ENCODE measurements at regions not wholly inside any gene's neighbourhood (a gene's known extent, or its start where the extent isn't known, plus 50 kb on each side); places are given as distances from the start of the nearest gene placed in this dataset.

DNA sequence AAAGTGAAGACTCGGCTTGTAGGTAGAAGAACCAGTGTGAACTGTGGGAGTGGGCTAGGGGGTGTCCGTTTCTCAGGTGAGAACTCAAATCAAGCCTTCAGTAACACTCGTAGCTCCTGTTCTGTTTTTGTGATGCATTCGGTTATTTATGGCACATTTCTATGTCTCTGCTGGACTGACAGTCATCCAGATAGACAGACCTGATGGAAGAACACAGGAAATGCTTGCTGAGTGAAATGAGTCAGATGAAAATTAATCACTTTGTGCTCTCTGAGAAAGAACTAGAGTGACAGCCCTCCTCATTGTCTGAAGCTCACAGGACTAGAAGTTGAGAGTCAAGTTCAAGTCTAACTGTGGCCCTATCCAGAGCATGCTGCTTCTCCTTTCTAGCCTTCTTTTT, 360.1 kb upstream of the PLXNA2 start:
- no peaks in the 10 kb centered on the region for H3K36me3 ChIP-seq (ENCODE audit: insufficient read depth, low read length)
- H3K9ac ChIP-seq (ENCODE audit: low read depth, low read length) = no peak overlapping the region
- DNase-seq (no peak), ATAC-seq (ENCODE audit: insufficient read depth, low read depth) (no peak)
- H3K27me3 ChIP-seq (ENCODE audit: insufficient read depth, low read length, poor library complexity) = no peaks in the 10 kb centered on the region
- no peak overlapping the region for H3K4me3 ChIP-seq (ENCODE audit: low read depth in 1 of 2, low read length in 2 of 2)
- H3K79me2 ChIP-seq (ENCODE audit: insufficient read depth, low read length) = no peaks in the 10 kb centered on the region
- H3K27ac ChIP-seq (ENCODE audit: low read length) = no peak overlapping the region
- H4K20me1 ChIP-seq (ENCODE audit: insufficient read depth, low read length) = no peaks in the 10 kb centered on the region
- TF ChIP-seq EZH2 (IDR thresholded peaks at IDR 0.05; ENCODE audit: borderline replicate concordance, low read depth, low read length, severe bottlenecking) = no peak
- no peak for TF ChIP-seq CTCF (IDR thresholded peaks at IDR 0.05; ENCODE audit: borderline replicate concordance, extremely low read depth, low read length, poor library complexity, severe bottlenecking)
- H3K4me2 ChIP-seq (ENCODE audit: insufficient read depth, low read length) = no peak overlapping the region
- no peaks in the 10 kb centered on the region for H3K9me3 ChIP-seq (ENCODE audit: insufficient read depth, low read length, severe bottlenecking)
- H3K4me1 ChIP-seq (ENCODE audit: insufficient read depth, low read length) = no peaks in the 10 kb centered on the region
- no peak overlapping the region for H2AFZ ChIP-seq (ENCODE audit: low read depth, low read length)

- Histone ChIP-seq H3K4me3 (ENCODE audit: low read depth in 1 of 2, low read length in 2 of 2) (no peak overlapping the region), H3K9me3 (ENCODE audit: insufficient read depth, low read length, severe bottlenecking) (no peaks in the 10 kb centered on the region), H3K27ac (ENCODE audit: low read length) (no peak overlapping the region), H4K20me1 (ENCODE audit: insufficient read depth, low read length) (no peaks in the 10 kb centered on the region), H3K27me3 (ENCODE audit: insufficient read depth, low read length, poor library complexity) (no peaks in the 10 kb centered on the region), H3K36me3 (ENCODE audit: insufficient read depth, low read length) (no peaks in the 10 kb centered on the region), H3K9ac (ENCODE audit: low read depth, low read length) (no peak overlapping the region), H2AFZ (ENCODE audit: low read depth, low read length) (no peak overlapping the region), H3K4me1 (ENCODE audit: insufficient read depth, low read length) (no peaks in the 10 kb centered on the region), H3K79me2 (ENCODE audit: insufficient read depth, low read length) (no peaks in the 10 kb centered on the region), H3K4me2 (ENCODE audit: insufficient read depth, low read length) (no peak overlapping the region)
- DNase-seq (no peak), ATAC-seq (ENCODE audit: insufficient read depth, low read depth) (no peak)
- no peak for TF ChIP-seq CTCF (IDR thresholded peaks at IDR 0.05; ENCODE audit: borderline replicate concordance, extremely low read depth, low read length, poor library complexity, severe bottlenecking)
- TF ChIP-seq EZH2 (IDR thresholded peaks at IDR 0.05; ENCODE audit: borderline replicate concordance, low read depth, low read length, severe bottlenecking) = no peak
These were observed 362.8 kb upstream of the PLXNA2 start for GRCh38 chr1:208606959-208607358.

GRCh38 chr1:208607616-208608015, 363.4 kb upstream of the PLXNA2 start:
- no peak for TF ChIP-seq EZH2 (IDR thresholded peaks at IDR 0.05; ENCODE audit: borderline replicate concordance, low read depth, low read length, severe bottlenecking)
- TF ChIP-seq CTCF (IDR thresholded peaks at IDR 0.05; ENCODE audit: borderline replicate concordance, extremely low read depth, low read length, poor library complexity, severe bottlenecking) = no peak
- H3K9me3 ChIP-seq (ENCODE audit: insufficient read depth, low read length, severe bottlenecking) = no peaks in the 10 kb centered on the region
- H3K27me3 ChIP-seq (ENCODE audit: insufficient read depth, low read length, poor library complexity) = no peaks in the 10 kb centered on the region
- H2AFZ ChIP-seq (ENCODE audit: low read depth, low read length) = no peak overlapping the region
- H4K20me1 ChIP-seq (ENCODE audit: insufficient read depth, low read length) = no peaks in the 10 kb centered on the region
- H3K36me3 ChIP-seq (ENCODE audit: insufficient read depth, low read length) = no peaks in the 10 kb centered on the region
- no peak overlapping the region for H3K27ac ChIP-seq (ENCODE audit: low read length)
- no peak overlapping the region for H3K9ac ChIP-seq (ENCODE audit: low read depth, low read length)
- no peaks in the 10 kb centered on the region for H3K4me1 ChIP-seq (ENCODE audit: insufficient read depth, low read length)
- H3K4me2 ChIP-seq (ENCODE audit: insufficient read depth, low read length) = no peak overlapping the region
- ATAC-seq (ENCODE audit: insufficient read depth, low read depth) (no peak), DNase-seq (no peak)
- H3K79me2 ChIP-seq (ENCODE audit: insufficient read depth, low read length) = no peaks in the 10 kb centered on the region
- no peak overlapping the region for H3K4me3 ChIP-seq (ENCODE audit: low read depth in 1 of 2, low read length in 2 of 2)

GRCh38 chr1:208614610-208615009, 370.4 kb upstream of the PLXNA2 start:
- peaks cover 3% of the 10 kb centered on the region for H3K9me3 ChIP-seq (ENCODE audit: insufficient read depth, low read length, severe bottlenecking)
- ATAC-seq (ENCODE audit: insufficient read depth, low read depth) (no peak), DNase-seq (no peak)
- no peak overlapping the region for H3K4me3 ChIP-seq (ENCODE audit: low read depth in 1 of 2, low read length in 2 of 2)
- no peak overlapping the region for H3K9ac ChIP-seq (ENCODE audit: low read depth, low read length)
- no peaks in the 10 kb centered on the region for H3K79me2 ChIP-seq (ENCODE audit: insufficient read depth, low read length)
- H3K27ac ChIP-seq (ENCODE audit: low read length) = no peak overlapping the region
- H3K36me3 ChIP-seq (ENCODE audit: insufficient read depth, low read length) = no peaks in the 10 kb centered on the region
- no peaks in the 10 kb centered on the region for H4K20me1 ChIP-seq (ENCODE audit: insufficient read depth, low read length)
- no peak for TF ChIP-seq CTCF (IDR thresholded peaks at IDR 0.05; ENCODE audit: borderline replicate concordance, extremely low read depth, low read length, poor library complexity, severe bottlenecking)
- TF ChIP-seq EZH2 (IDR thresholded peaks at IDR 0.05; ENCODE audit: borderline replicate concordance, low read depth, low read length, severe bottlenecking) = no peak
- H3K4me2 ChIP-seq (ENCODE audit: insufficient read depth, low read length) = no peak overlapping the region
- no peak overlapping the region for H2AFZ ChIP-seq (ENCODE audit: low read depth, low read length)
- H3K4me1 ChIP-seq (ENCODE audit: insufficient read depth, low read length) = no peaks in the 10 kb centered on the region
- no peaks in the 10 kb centered on the region for H3K27me3 ChIP-seq (ENCODE audit: insufficient read depth, low read length, poor library complexity)

All from DND-41 (cell line).